ENCODE measurements at regions not wholly inside any gene's neighbourhood (a gene's known extent, or its start where the extent isn't known, plus 50 kb on each side); places are given as distances from the start of the nearest gene placed in this dataset.

- TF ChIP-seq EED (IDR thresholded peaks at IDR 0.05; ENCODE audit: low read depth) = no peak
These were observed 545.5 kb downstream of the GLUD2 start (continued) for GRCh38 chrX:121592884-121593283.

GRCh38 chrX:121598356-121598755 is 550.9 kb downstream of the GLUD2 start:
- no peaks in the 10 kb centered on the region for H3K9me3 ChIP-seq (replicated peaks; ENCODE audit: control insufficient read depth, insufficient read depth, low read length)
- no peak overlapping the region for H3K4me3 ChIP-seq
- in situ Hi-C loops (cut with MboI) (loop anchor here (25.0 kb wide), 1 partner anchor 1086 kb away; no protein-coding TSS in a partner anchor), intact Hi-C loops (cut with micrococcal nuclease; ENCODE audit: unreplicated experiment) (no loop called here)
- no peaks in the 10 kb centered on the region for H3K27me3 ChIP-seq (replicated peaks in 1 of 2; ENCODE audit: control insufficient read depth in 2 of 2, insufficient read depth in 2 of 2, low read length in 1 of 2)
- no TSS peak for BruUV-seq (replicated peaks)
- no peak overlapping the region for H3K27ac ChIP-seq (ENCODE audit: control insufficient read depth, insufficient read depth)
- FAIRE-seq = no peak
- POLR2A ChIA-PET = no interaction called here
- CTCF ChIA-PET = interaction anchor here (0.5 to 1.2 kb wide), 2 partner anchors 19 to 276 kb away, joined by 3 read pairs; no protein-coding TSS in a partner anchor
- no peak overlapping the region for H2AFZ ChIP-seq (ENCODE audit: control insufficient read depth, low read depth, low read length)
- H4K20me1 ChIP-seq (ENCODE audit: control insufficient read depth, insufficient read depth) = no peaks in the 10 kb centered on the region
- RAD21 ChIA-PET (ENCODE audit: unreplicated experiment) = no interaction called here
- ATAC-seq = no peak
- SMC1A ChIA-PET (ENCODE audit: uncharacterized antibody, unreplicated experiment) = no interaction called here
- H3K4me1 ChIP-seq (ENCODE audit: control insufficient read depth, insufficient read depth, low read length) = no peaks in the 10 kb centered on the region
- WGBS (ENCODE audit: insufficient coverage, insufficient replicate concordance, low lambda C conversion rate, missing lambda C conversion rate) = 2% methylated on average over 2 of the region's 2 CpGs
- H3K79me2 ChIP-seq (ENCODE audit: control insufficient read depth, insufficient read depth, low read length) = no peaks in the 10 kb centered on the region
- H3K9ac ChIP-seq (ENCODE audit: control insufficient read depth, insufficient read depth, low read length) = no peak overlapping the region
- DNase-seq (ENCODE audit: low read depth, low spot score) = no peak
- TF ChIP-seq RELA (IDR thresholded peaks at IDR 0.05; ENCODE audit: borderline replicate concordance, partially characterized antibody) (no peak), BCL11A (IDR thresholded peaks at IDR 0.05; ENCODE audit: low read depth, low read length) (no peak), IKZF2 (IDR thresholded peaks at IDR 0.05) (no peak), NR2F1 (conservative IDR thresholded peaks at IDR 0.05) (no peak), SIX5 (IDR thresholded peaks at IDR 0.05; ENCODE audit: low read depth, low read length, severe bottlenecking) (no peak)
- H3K36me3 ChIP-seq (ENCODE audit: control insufficient read depth in 2 of 2, insufficient read depth in 2 of 2, low read length in 1 of 2) = no peaks in the 10 kb centered on the region
- no peak overlapping the region for H3K4me2 ChIP-seq (ENCODE audit: control insufficient read depth, insufficient read depth)

- Histone ChIP-seq H3K4me1 (ENCODE audit: control insufficient read depth, insufficient read depth, low read length) (no peaks in the 10 kb centered on the region), H3K4me3 (no peak overlapping the region), H3K27ac (ENCODE audit: control insufficient read depth, insufficient read depth) (no peak overlapping the region), H3K36me3 (ENCODE audit: control insufficient read depth in 2 of 2, insufficient read depth in 2 of 2, low read length in 1 of 2) (no peaks in the 10 kb centered on the region), H3K9ac (ENCODE audit: control insufficient read depth, insufficient read depth, low read length) (no peak overlapping the region), H2AFZ (ENCODE audit: control insufficient read depth, low read depth, low read length) (no peak overlapping the region), H4K20me1 (ENCODE audit: control insufficient read depth, insufficient read depth) (no peaks in the 10 kb centered on the region), H3K9me3 (replicated peaks; ENCODE audit: control insufficient read depth, insufficient read depth, low read length) (no peaks in the 10 kb centered on the region), H3K27me3 (replicated peaks in 1 of 2; ENCODE audit: control insufficient read depth in 2 of 2, insufficient read depth in 2 of 2, low read length in 1 of 2) (no peaks in the 10 kb centered on the region), H3K79me2 (ENCODE audit: control insufficient read depth, insufficient read depth, low read length) (no peaks in the 10 kb centered on the region), H3K4me2 (ENCODE audit: control insufficient read depth, insufficient read depth) (no peak overlapping the region)
- BruUV-seq (replicated peaks) = no TSS peak
- DNase-seq (ENCODE audit: low read depth, low spot score) (no peak), ATAC-seq (no peak), FAIRE-seq (no peak)
- WGBS (ENCODE audit: insufficient coverage, insufficient replicate concordance, low lambda C conversion rate, missing lambda C conversion rate) = 14% methylated on average over 2 of the region's 2 CpGs
- RAD21 ChIA-PET (ENCODE audit: unreplicated experiment) = no interaction called here
- intact Hi-C loops (cut with micrococcal nuclease; ENCODE audit: unreplicated experiment) = no loop called here
- SMC1A ChIA-PET (ENCODE audit: uncharacterized antibody, unreplicated experiment) = no interaction called here
- CTCF ChIA-PET = no interaction called here
- POLR2A ChIA-PET = no interaction called here
- in situ Hi-C loops (cut with MboI) = no loop called here
- no peak for TF ChIP-seq CREM (IDR thresholded peaks at IDR 0.05; ENCODE audit: low read depth)
- TF ChIP-seq ZZZ3 (IDR thresholded peaks at IDR 0.05; ENCODE audit: control insufficient read depth, insufficient read length, low read depth) = no peak
- TF ChIP-seq JUND (IDR thresholded peaks at IDR 0.05; ENCODE audit: low read depth, low read length) = no peak
- no peak for TF ChIP-seq MXI1 (IDR thresholded peaks at IDR 0.05; ENCODE audit: low read depth, low read length)
- no peak for TF ChIP-seq STAT1 (conservative IDR thresholded peaks at IDR 0.05)
- TF ChIP-seq RB1 (IDR thresholded peaks at IDR 0.05; ENCODE audit: borderline replicate concordance) = no peak
- no peak for TF ChIP-seq MEF2B (IDR thresholded peaks at IDR 0.05; ENCODE audit: partially characterized antibody, poor library complexity, severe bottlenecking)
- no peak for TF ChIP-seq KLF5 (IDR thresholded peaks at IDR 0.05; ENCODE audit: partially characterized antibody)
- TF ChIP-seq SIN3A (IDR thresholded peaks at IDR 0.05; ENCODE audit: low read depth, low read length) = no peak
- TF ChIP-seq CHD1 (IDR thresholded peaks at IDR 0.05; ENCODE audit: low read depth, low read length) = no peak
- no peak for TF ChIP-seq CHD2 (IDR thresholded peaks at IDR 0.05; ENCODE audit: borderline replicate concordance, low read depth, low read length)
- TF ChIP-seq NFYA (IDR thresholded peaks at IDR 0.05; ENCODE audit: borderline replicate concordance, low read depth, low read length) = no peak
- TF ChIP-seq SIX5 (IDR thresholded peaks at IDR 0.05; ENCODE audit: low read depth, low read length, severe bottlenecking) = no peak
- no peak for TF ChIP-seq ZNF217 (IDR thresholded peaks at IDR 0.05)
These were observed 587.7 kb downstream of the GLUD2 start for GRCh38 chrX:121635141-121635540.

Data from GM12878 (cell line).